IMR-90 (cell line): ENCODE measurements at regions not wholly inside any gene's neighbourhood (a gene's known extent, or its start where the extent isn't known, plus 50 kb on each side); places are given as distances from the start of the nearest gene placed in this dataset.

ENCODE experiments used
- ATAC-seq: fragments of 200-7000 bp; cut with Tn5 transposase; 2 replicates; pipeline ENCODE4 v1.9.1; 2020; ENCODE audit warnings: low read depth, mild to moderate bottlenecking, moderate library complexity
- BruUV-seq: library from RNA; stranded (reverse); fragments of 400-500 nt; replicated peaks from 2 replicates; lab custom pipeline; 2021; lab: Mats Ljungman, UMichigan
- CTCF ChIA-PET: fragments of 300-600 bp; formaldehyde crosslinking; extraction: SDS; loops from one replicate; lab custom pipeline; 2021; ENCODE audit warnings: antibody characterized with exemption; lab: Yijun Ruan, JAX
- POLR2A ChIA-PET: fragments of 300-600 bp; sonication (Branson Sonifier 250); formaldehyde crosslinking; loops from one replicate; lab custom pipeline; 2022; ENCODE audit warnings: antibody characterized with exemption; ENCODE audit not compliant: unreplicated experiment; lab: Charles Lee
- DNase-seq: peaks from one replicate; pipeline ENCODE4 v3.0.0; 2013
- H2AFZ ChIP-seq: replicated peaks from 2 replicates; pipeline ENCODE3; 2013; ENCODE audit warnings: low read length, mild to moderate bottlenecking; ENCODE audit not compliant: poor library complexity
- H2AK5ac ChIP-seq: 2 replicates; pipeline ENCODE4 v1.6.1; 2013; ENCODE audit warnings: low read depth, low read length, inconsistent platforms
- H2AK9ac ChIP-seq: replicated peaks from 2 replicates; pipeline ENCODE3; 2013; ENCODE audit warnings: mild to moderate bottlenecking, low read depth, low read length, moderate library complexity; ENCODE audit not compliant: poor library complexity
- H2BK120ac ChIP-seq: 2 replicates; pipeline ENCODE4 v1.6.1; 2013; ENCODE audit warnings: low read depth, low read length, inconsistent platforms
- H2BK15ac ChIP-seq: 3 replicates; pipeline ENCODE4 v1.6.1; 2013; ENCODE audit warnings: low read depth, low read length, inconsistent platforms
- H2BK20ac ChIP-seq: 2 replicates; pipeline ENCODE4 v1.6.1; 2013; ENCODE audit warnings: low read depth, mild to moderate bottlenecking, inconsistent platforms, low read length, moderate library complexity
- H2BK5ac ChIP-seq: 2 replicates; pipeline ENCODE4 v1.6.1; 2013; ENCODE audit warnings: mild to moderate bottlenecking, low read depth, low read length, inconsistent platforms; ENCODE audit not compliant: poor library complexity, severe bottlenecking
- H3K14ac ChIP-seq: replicated peaks from 2 replicates; pipeline ENCODE4 v1.6.1; 2013; ENCODE audit warnings: low read depth, low read length, inconsistent platforms
- H3K18ac ChIP-seq: 2 replicates; pipeline ENCODE4 v1.6.1; 2013; ENCODE audit warnings: low read depth, low read length, control low read depth
- H3K23ac ChIP-seq: 2 replicates; pipeline ENCODE4 v1.6.1; 2013; ENCODE audit warnings: low read depth, low read length, inconsistent platforms
- H3K27ac ChIP-seq: 2 replicates; pipeline ENCODE4 v1.5.1; 2013; ENCODE audit warnings: mild to moderate bottlenecking, control low read depth, low read length; ENCODE audit not compliant: insufficient read depth
- H3K27me3 ChIP-seq: 2 replicates; pipeline ENCODE4 v1.6.1; 2013; ENCODE audit warnings: low read length; ENCODE audit not compliant: control insufficient read depth, insufficient read depth
- H3K36me3 ChIP-seq: 2 replicates; pipeline ENCODE4 v1.6.1; 2013; ENCODE audit warnings: low read length, mixed read lengths; ENCODE audit not compliant: control insufficient read depth, insufficient read depth
- H3K4ac ChIP-seq: 2 replicates; pipeline ENCODE4 v1.6.1; 2013; ENCODE audit warnings: low read depth, low read length, inconsistent platforms
- H3K4me1 ChIP-seq: 2 replicates; pipeline ENCODE4 v1.6.1; 2013; ENCODE audit warnings: low read length, mixed read lengths; ENCODE audit not compliant: control insufficient read depth, insufficient read depth
- H3K4me2 ChIP-seq: 2 replicates; pipeline ENCODE4 v1.6.1; 2013; ENCODE audit warnings: low read depth, mild to moderate bottlenecking, control low read depth, low read length, moderate library complexity
- H3K4me3 ChIP-seq: 2 replicates; pipeline ENCODE4 v1.5.1; 2013; ENCODE audit warnings: low read depth, mild to moderate bottlenecking, control low read depth, low read length, moderate library complexity; ENCODE audit not compliant: insufficient read depth
- H3K56ac ChIP-seq: 2 replicates; pipeline ENCODE4 v1.6.1; 2013; ENCODE audit warnings: low read length, inconsistent platforms; ENCODE audit not compliant: insufficient read depth; ENCODE audit errors: extremely low read depth
- H3K79me1 ChIP-seq, 2 experiments: 2 replicates each; pipeline ENCODE4 v1.6.1; 2013; ENCODE audit warnings: low read length in 2 of 2, inconsistent platforms in 1 of 2, low read depth in 1 of 2
- H3K9ac ChIP-seq: 2 replicates; pipeline ENCODE4 v1.6.1; 2013; ENCODE audit warnings: low read depth, low read length, control low read depth
- H3K9me1 ChIP-seq: 2 replicates; pipeline ENCODE4 v1.6.1; 2013; ENCODE audit warnings: low read length, inconsistent platforms; ENCODE audit not compliant: insufficient read depth
- H3K9me3 ChIP-seq: 2 replicates; pipeline ENCODE4 v1.6.1; 2013; ENCODE audit warnings: low read length; ENCODE audit not compliant: control insufficient read depth, insufficient read depth
- H4K20me1 ChIP-seq: 2 replicates; pipeline ENCODE4 v1.6.1; 2013; ENCODE audit warnings: low read length, inconsistent platforms; ENCODE audit not compliant: insufficient read depth
- H4K5ac ChIP-seq: 2 replicates; pipeline ENCODE4 v1.6.1; 2013; ENCODE audit warnings: mild to moderate bottlenecking, low read depth, low read length, control low read depth
- H4K8ac ChIP-seq, 2 experiments: 2 replicates each; pipeline ENCODE4 v1.6.1; 2013; ENCODE audit warnings: low read depth in 2 of 2, low read length in 2 of 2, control low read depth in 1 of 2, inconsistent platforms in 1 of 2
- H4K91ac ChIP-seq: 2 replicates; pipeline ENCODE4 v1.6.1; 2013; ENCODE audit warnings: low read depth, low read length, inconsistent platforms; ENCODE audit not compliant: insufficient read depth
- BHLHE40 ChIP-seq: fragments of 150-350 bp; IDR thresholded peaks from 2 replicates; pipeline ENCODE4 v1.6.1; 2016; ENCODE audit warnings: mild to moderate bottlenecking, low read depth, low read length
- CEBPB ChIP-seq: IDR thresholded peaks from 2 replicates; pipeline ENCODE4 v1.6.1; 2012; ENCODE audit warnings: low read depth, low read length, improper control_type of control experiment
- CHD1 ChIP-seq: IDR thresholded peaks from 2 replicates; pipeline ENCODE4 v1.6.1; 2012; ENCODE audit warnings: low read depth, low read length, improper control_type of control experiment
- ELK1 ChIP-seq: fragments of 150-350 bp; IDR thresholded peaks from 2 replicates; pipeline ENCODE4 v1.6.1; 2016; ENCODE audit warnings: low read depth, mild to moderate bottlenecking, low read length, moderate library complexity, borderline replicate concordance
- MAFK ChIP-seq: IDR thresholded peaks from 2 replicates; pipeline ENCODE4 v1.6.1; 2012; ENCODE audit warnings: low read depth, low read length, improper control_type of control experiment
- MAZ ChIP-seq: IDR thresholded peaks from 2 replicates; pipeline ENCODE4 v1.6.1; 2012; ENCODE audit warnings: low read depth, mild to moderate bottlenecking, low read length, improper control_type of control experiment, moderate library complexity, borderline replicate concordance
- MXI1 ChIP-seq: IDR thresholded peaks from 2 replicates; pipeline ENCODE4 v1.6.1; 2012; ENCODE audit warnings: low read depth, mild to moderate bottlenecking, low read length, moderate library complexity, borderline replicate concordance
- POLR2A ChIP-seq: IDR thresholded peaks from 2 replicates; pipeline ENCODE4 v1.6.1; 2012; ENCODE audit warnings: mild to moderate bottlenecking, low read depth, low read length
- RCOR1 ChIP-seq: IDR thresholded peaks from 2 replicates; pipeline ENCODE4 v1.6.1; 2012; ENCODE audit warnings: mild to moderate bottlenecking, low read length, improper control_type of control experiment; ENCODE audit not compliant: insufficient replicate concordance
- RFX5 ChIP-seq: IDR thresholded peaks from 2 replicates; pipeline ENCODE4 v1.8.0; 2012; ENCODE audit warnings: low read depth, mild to moderate bottlenecking, low read length, moderate library complexity
- SMC3 ChIP-seq: fragments of 150-350 bp; IDR thresholded peaks from 2 replicates; pipeline ENCODE4 v1.6.1; 2016; ENCODE audit warnings: low read depth, mild to moderate bottlenecking, antibody characterized with exemption, low read length, moderate library complexity
- USF2 ChIP-seq: fragments of 150-350 bp; IDR thresholded peaks from 2 replicates; pipeline ENCODE4 v1.6.1; 2017; ENCODE audit warnings: mild to moderate bottlenecking, antibody characterized with exemption, low read length, low read depth
- dilution Hi-C: fragments of 300-500 bp; cut with HindIII; formaldehyde crosslinking; loops from one replicate; pipeline ENCODE4 v1.14.3; 2018; ENCODE audit warnings: low sequenced_read_pairs; ENCODE audit not compliant: unreplicated experiment
- in situ Hi-C: fragments of 300-500 bp; cut with MboI; formaldehyde crosslinking; loops from 3 replicates; pipeline ENCODE4 v1.14.3; 2019; ENCODE audit warnings: low sequenced_read_pairs, inconsistent platforms, mixed read lengths
- intact Hi-C: fragments of 100-400 bp; cut with micrococcal nuclease; formaldehyde crosslinking; loops from 2 replicates; pipeline ENCODE4 v1.10.0; 2022

- TF ChIP-seq USF2: no peak
Observed at GRCh38 chr6:137362878-137363804, 131.1 kb downstream of the OLIG3 start (continued).

- Histone ChIP-seq H2AK9ac (no peak overlapping the region), H3K4me2 (no peak overlapping the region), H4K8ac (no peak overlapping the region), H3K56ac (no peak overlapping the region), H3K4me1 (no peaks in the 10 kb centered on the region), H2AK5ac (no peak overlapping the region), H3K9me1 (no peaks in the 10 kb centered on the region), H3K27me3 (peaks cover 7% of the 10 kb centered on the region), H3K23ac (no peak overlapping the region), H3K9ac (no peak overlapping the region), H4K91ac (no peak overlapping the region), H2BK5ac (no peak overlapping the region), H3K36me3 (no peaks in the 10 kb centered on the region), H4K20me1 (no peaks in the 10 kb centered on the region), H3K9me3 (no peaks in the 10 kb centered on the region), H3K27ac (no peak overlapping the region), H4K5ac (no peak overlapping the region), H2BK120ac (no peak overlapping the region), H3K79me1 (no peaks in the 10 kb centered on the region), H3K4ac (no peak overlapping the region), H2AFZ (no peak overlapping the region), H2BK15ac (no peak overlapping the region), H2BK20ac (no peak overlapping the region), H3K4me3 (no peak overlapping the region), H3K14ac (no peak overlapping the region), H3K18ac (no peak overlapping the region)
- intact Hi-C loops: no loop called here
- ChIA-PET POLR2A (no interaction called here), CTCF (no interaction called here)
- no TSS peak for BruUV-seq
- dilution Hi-C loops: no loop called here
- in situ Hi-C loops: no loop called here
- ATAC-seq (no peak), DNase-seq (no peak)
- TF ChIP-seq SMC3: no peak
- no peak for TF ChIP-seq USF2
- no peak for TF ChIP-seq RFX5
- TF ChIP-seq ELK1: no peak
- no peak for TF ChIP-seq CHD1
- TF ChIP-seq POLR2A: no peak
- TF ChIP-seq RCOR1: no peak
- TF ChIP-seq BHLHE40: no peak
- no peak for TF ChIP-seq MAFK
- no peak for TF ChIP-seq MXI1
- no peak for TF ChIP-seq MAZ
- no peak for TF ChIP-seq CEBPB
Observed at GRCh38 chr6:137361701-137362100, 132.5 kb downstream of the OLIG3 start.
